Esophagus muscularis mucosa (tissue), 4 donors: ENCODE measurements at regions not wholly inside any gene's neighbourhood (a gene's known extent, or its start where the extent isn't known, plus 50 kb on each side); places are given as distances from the start of the nearest gene placed in this dataset.

Experiments used
- DNase-seq: peaks from one replicate; pipeline ENCODE4 v3.0.0-alpha.2; 2017; ENCODE audit errors: extremely low spot score
- H3K27ac ChIP-seq, 4 donors: fragments of 200-600 bp; sonication (generic); replicated peaks in 1 of 4; 1 replicate in 3 of 4; 2 replicates in 1 of 4; pipeline ENCODE4 v1.5.1; 2016 to 2019; ENCODE audit warnings: mild to moderate bottlenecking in 1 of 4
- H3K27me3 ChIP-seq, 4 donors: fragments of 200-600 bp; sonication (generic); one replicate each; pipeline versions ENCODE4 v1.5.1 to v1.6.0; 2016 to 2019
- H3K36me3 ChIP-seq, 4 donors: fragments of 200-600 bp; sonication (generic); one replicate each; pipeline ENCODE4 v1.5.1; 2016 to 2019
- H3K4me1 ChIP-seq, 4 donors: fragments of 200-600 bp; sonication (generic); one replicate each; pipeline ENCODE4 v1.5.1; 2016 to 2019
- H3K4me3 ChIP-seq, 4 donors: fragments of 200-600 bp; sonication (generic); 1 replicate in 2 of 4; 2 replicates in 2 of 4; pipeline ENCODE4 v1.5.1; 2016 to 2019; ENCODE audit warnings: mild to moderate bottlenecking in 4 of 4, moderate library complexity in 1 of 4
- H3K9me3 ChIP-seq, 4 donors: fragments of 200-600 bp; sonication (generic); 1 replicate in 3 of 4; 2 replicates in 1 of 4; pipeline ENCODE4 v1.5.1; 2016 to 2019
- CTCF ChIP-seq, 3 experiments: fragments of 200-600 bp in 2 of 3; fragments of 450-650 bp in 1 of 3; sonication (generic) in 2 of 3; IDR thresholded peaks; one replicate each; pipeline ENCODE4 v1.5.1; 2017 to 2019; ENCODE audit warnings: antibody characterized with exemption in 3 of 3, mild to moderate bottlenecking in 2 of 3, moderate library complexity in 1 of 3
- EP300 ChIP-seq: sonication (generic); formaldehyde crosslinking; IDR thresholded peaks from one replicate; pipeline ENCODE4 v1.6.1; 2017; ENCODE audit warnings: antibody characterized with exemption
- POLR2A ChIP-seq: fragments of 450-650 bp; IDR thresholded peaks from one replicate; pipeline ENCODE4 v1.6.1; 2017; ENCODE audit warnings: antibody characterized with exemption, moderate library complexity, mild to moderate bottlenecking, low read depth
- POLR2AphosphoS5 ChIP-seq, 2 donors: sonication (generic); formaldehyde crosslinking; IDR thresholded peaks; one replicate each; pipeline ENCODE4 v1.6.1; 2017; ENCODE audit warnings: antibody characterized with exemption in 2 of 2
- WGBS: methylation state at CpG from one replicate; pipeline ENCODE4 v1.1.5; 2018; 5-methylcytosine and 5-hydroxymethylcytosine counted together
- intact Hi-C: fragments of 100-400 bp; cut with DNase I; formaldehyde crosslinking; loops from one replicate; pipeline ENCODE4 v1.15.1; 2023

- no peak overlapping the region for H3K4me3 ChIP-seq
- H3K36me3 ChIP-seq, result no peaks in the 10 kb centered on the region
- H3K9me3 ChIP-seq, result no peaks in the 10 kb centered on the region
- 65% methylated on average over 1 of the region's 1 CpG for WGBS
- TF ChIP-seq EP300, result no peak
- TF ChIP-seq POLR2AphosphoS5 (IDR thresholded peaks at IDR 0.05), result no peak
- TF ChIP-seq CTCF (IDR thresholded peaks at IDR 0.05), result no peak
- TF ChIP-seq POLR2A, result no peak
- intact Hi-C loops, result no loop called here
- H3K27me3 ChIP-seq, result no peaks in the 10 kb centered on the region
- H3K4me1 ChIP-seq, result no peaks in the 10 kb centered on the region
- DNase-seq, result no peak
- no peak overlapping the region for H3K27ac ChIP-seq
Measured at GRCh38 chr3:88595026-88595425, 445.3 kb downstream of the C3orf38 start.

- Histone ChIP-seq H3K9me3 (no peaks in the 10 kb centered on the region), H3K4me3 (no peak overlapping the region), H3K27me3 (no peaks in the 10 kb centered on the region), H3K4me1 (no peaks in the 10 kb centered on the region), H3K27ac (no peak overlapping the region), H3K36me3 (no peaks in the 10 kb centered on the region)
- no peak for TF ChIP-seq POLR2AphosphoS5 (IDR thresholded peaks at IDR 0.05)
- TF ChIP-seq POLR2A, result no peak
- TF ChIP-seq EP300, result no peak
- TF ChIP-seq CTCF (IDR thresholded peaks at IDR 0.05), result no peak
- WGBS, result 95% methylated on average over 1 of the region's 1 CpG
- intact Hi-C loops, result no loop called here
- DNase-seq, result no peak
Measured at GRCh38 chr3:88596451-88596850, 446.7 kb downstream of the C3orf38 start.

GRCh38 chr3:88610820-88611219, 461.1 kb downstream of the C3orf38 start:
- Histone ChIP-seq H3K4me1 (no peaks in the 10 kb centered on the region), H3K4me3 (no peak overlapping the region), H3K27ac (no peak overlapping the region), H3K36me3 (no peaks in the 10 kb centered on the region), H3K27me3 (no peaks in the 10 kb centered on the region), H3K9me3 (no peaks in the 10 kb centered on the region)
- TF ChIP-seq EP300 (no peak), POLR2AphosphoS5 (IDR thresholded peaks at IDR 0.05) (no peak), POLR2A (no peak), CTCF (IDR thresholded peaks at IDR 0.05) (no peak)
- intact Hi-C loops, result no loop called here
- DNase-seq, result no peak
- 79% methylated on average over 5 of the region's 5 CpGs for WGBS

GRCh38 chr3:88611826-88612326, 462.1 kb downstream of the C3orf38 start:
- intact Hi-C loops, result no loop called here

More at GRCh38 chr3:88611826-88612326, 462.1 kb downstream of the C3orf38 start:
- TF ChIP-seq POLR2A, result no peak
- TF ChIP-seq CTCF (IDR thresholded peaks at IDR 0.05), result no peak
- TF ChIP-seq EP300, result no peak
- no peak for TF ChIP-seq POLR2AphosphoS5 (IDR thresholded peaks at IDR 0.05)
- Histone ChIP-seq H3K27me3 (no peaks in the 10 kb centered on the region), H3K4me1 (no peaks in the 10 kb centered on the region), H3K4me3 (no peak overlapping the region), H3K9me3 (no peaks in the 10 kb centered on the region), H3K27ac (no peak overlapping the region), H3K36me3 (no peaks in the 10 kb centered on the region)
- 40% methylated on average over 2 of the region's 2 CpGs for WGBS
- DNase-seq, result no peak
